ENCODE measurements at regions not wholly inside any gene's neighbourhood (a gene's known extent, or its start where the extent isn't known, plus 50 kb on each side); places are given as distances from the start of the nearest gene placed in this dataset.
"Not testable (repeated sequence)": the region's sequence is repeated elsewhere in the genome, so short reads cannot be mapped to it uniquely, and the experiment has no call there.

GRCh38 chr12:131312382-131312781, 358.7 kb downstream of the ADGRD1 start:
- TF ChIP-seq POLR2A (IDR thresholded peaks at IDR 0.05), result not testable (repeated sequence)
- TF ChIP-seq, protein P1, sequence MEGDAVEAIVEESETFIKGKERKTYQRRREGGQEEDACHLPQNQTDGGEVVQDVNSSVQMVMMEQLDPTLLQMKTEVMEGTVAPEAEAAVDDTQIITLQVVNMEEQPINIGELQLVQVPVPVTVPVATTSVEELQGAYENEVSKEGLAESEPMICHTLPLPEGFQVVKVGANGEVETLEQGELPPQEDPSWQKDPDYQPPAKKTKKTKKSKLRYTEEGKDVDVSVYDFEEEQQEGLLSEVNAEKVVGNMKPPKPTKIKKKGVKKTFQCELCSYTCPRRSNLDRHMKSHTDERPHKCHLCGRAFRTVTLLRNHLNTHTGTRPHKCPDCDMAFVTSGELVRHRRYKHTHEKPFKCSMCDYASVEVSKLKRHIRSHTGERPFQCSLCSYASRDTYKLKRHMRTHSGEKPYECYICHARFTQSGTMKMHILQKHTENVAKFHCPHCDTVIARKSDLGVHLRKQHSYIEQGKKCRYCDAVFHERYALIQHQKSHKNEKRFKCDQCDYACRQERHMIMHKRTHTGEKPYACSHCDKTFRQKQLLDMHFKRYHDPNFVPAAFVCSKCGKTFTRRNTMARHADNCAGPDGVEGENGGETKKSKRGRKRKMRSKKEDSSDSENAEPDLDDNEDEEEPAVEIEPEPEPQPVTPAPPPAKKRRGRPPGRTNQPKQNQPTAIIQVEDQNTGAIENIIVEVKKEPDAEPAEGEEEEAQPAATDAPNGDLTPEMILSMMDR (IDR thresholded peaks at IDR 0.05), result not testable (repeated sequence)

All from adrenal gland (tissue), 5 donors.